Osteocyte (in vitro differentiated cells): ENCODE measurements at regions not wholly inside any gene's neighbourhood (a gene's known extent, or its start where the extent isn't known, plus 50 kb on each side); places are given as distances from the start of the nearest gene placed in this dataset.

ENCODE experiments used
- DNase-seq: peaks from one replicate; pipeline ENCODE4 v3.0.0; 2021; ENCODE audit warnings: mixed read lengths; ENCODE audit not compliant: unreplicated experiment; ENCODE audit errors: extremely low spot score
- H3K27ac Mint-ChIP-seq: one replicate; pipeline ENCODE4 v1.8.0; 2021; ENCODE audit warnings: mild to moderate bottlenecking, mixed read lengths; ENCODE audit not compliant: unreplicated experiment
- H3K27me3 Mint-ChIP-seq: one replicate; pipeline ENCODE4 v1.8.0; 2021; ENCODE audit warnings: mixed read lengths; ENCODE audit not compliant: unreplicated experiment
- H3K36me3 Mint-ChIP-seq: one replicate; pipeline ENCODE4 v1.8.0; 2021; ENCODE audit warnings: mixed read lengths; ENCODE audit not compliant: unreplicated experiment
- H3K4me1 Mint-ChIP-seq: one replicate; pipeline ENCODE4 v1.8.0; 2021; ENCODE audit warnings: mixed read lengths; ENCODE audit not compliant: unreplicated experiment
- H3K4me3 Mint-ChIP-seq: one replicate; pipeline ENCODE4 v1.8.0; 2021; ENCODE audit warnings: mild to moderate bottlenecking, moderate library complexity, mixed read lengths; ENCODE audit not compliant: unreplicated experiment
- H3K9me3 Mint-ChIP-seq: one replicate; pipeline ENCODE4 v1.8.0; 2021; ENCODE audit warnings: mixed read lengths; ENCODE audit not compliant: unreplicated experiment
- TF ChIP-seq, protein P1 (sequence below): fragments of 200-600 bp; sonication (generic); IDR thresholded peaks from 2 replicates; pipeline ENCODE4 v1.5.0; 2021; ENCODE audit warnings: antibody characterized with exemption, mild to moderate bottlenecking, moderate library complexity

DNA sequence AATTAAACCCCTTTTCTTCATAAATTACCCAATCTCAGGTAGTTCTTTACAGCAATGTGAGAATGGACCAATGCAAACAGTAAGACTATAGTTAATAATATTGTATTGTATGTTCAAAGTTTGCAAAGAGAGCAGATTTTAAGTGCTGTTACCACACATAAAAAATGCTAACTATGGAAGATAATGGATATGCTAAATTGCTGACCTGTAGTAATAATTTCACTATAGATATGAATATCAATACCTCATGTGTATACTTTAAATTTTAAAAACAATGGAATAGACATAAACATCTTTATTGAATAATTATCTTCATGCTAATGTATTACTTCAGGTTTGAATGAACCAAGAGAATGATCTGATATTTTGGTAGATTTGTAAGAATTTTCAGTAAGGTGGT lies 552.4 kb upstream of the CHRM3 start:
- no peak overlapping the region for H3K4me3 Mint-ChIP-seq
- DNase-seq, result no peak
- H3K4me1 Mint-ChIP-seq, result no peaks in the 10 kb centered on the region
- TF ChIP-seq, protein P1, sequence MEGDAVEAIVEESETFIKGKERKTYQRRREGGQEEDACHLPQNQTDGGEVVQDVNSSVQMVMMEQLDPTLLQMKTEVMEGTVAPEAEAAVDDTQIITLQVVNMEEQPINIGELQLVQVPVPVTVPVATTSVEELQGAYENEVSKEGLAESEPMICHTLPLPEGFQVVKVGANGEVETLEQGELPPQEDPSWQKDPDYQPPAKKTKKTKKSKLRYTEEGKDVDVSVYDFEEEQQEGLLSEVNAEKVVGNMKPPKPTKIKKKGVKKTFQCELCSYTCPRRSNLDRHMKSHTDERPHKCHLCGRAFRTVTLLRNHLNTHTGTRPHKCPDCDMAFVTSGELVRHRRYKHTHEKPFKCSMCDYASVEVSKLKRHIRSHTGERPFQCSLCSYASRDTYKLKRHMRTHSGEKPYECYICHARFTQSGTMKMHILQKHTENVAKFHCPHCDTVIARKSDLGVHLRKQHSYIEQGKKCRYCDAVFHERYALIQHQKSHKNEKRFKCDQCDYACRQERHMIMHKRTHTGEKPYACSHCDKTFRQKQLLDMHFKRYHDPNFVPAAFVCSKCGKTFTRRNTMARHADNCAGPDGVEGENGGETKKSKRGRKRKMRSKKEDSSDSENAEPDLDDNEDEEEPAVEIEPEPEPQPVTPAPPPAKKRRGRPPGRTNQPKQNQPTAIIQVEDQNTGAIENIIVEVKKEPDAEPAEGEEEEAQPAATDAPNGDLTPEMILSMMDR, result no peak
- H3K36me3 Mint-ChIP-seq, result no peaks in the 10 kb centered on the region
- H3K9me3 Mint-ChIP-seq, result peaks cover 15% of the 10 kb centered on the region
- no peak overlapping the region for H3K27ac Mint-ChIP-seq
- peaks cover 15% of the 10 kb centered on the region for H3K27me3 Mint-ChIP-seq

DNA sequence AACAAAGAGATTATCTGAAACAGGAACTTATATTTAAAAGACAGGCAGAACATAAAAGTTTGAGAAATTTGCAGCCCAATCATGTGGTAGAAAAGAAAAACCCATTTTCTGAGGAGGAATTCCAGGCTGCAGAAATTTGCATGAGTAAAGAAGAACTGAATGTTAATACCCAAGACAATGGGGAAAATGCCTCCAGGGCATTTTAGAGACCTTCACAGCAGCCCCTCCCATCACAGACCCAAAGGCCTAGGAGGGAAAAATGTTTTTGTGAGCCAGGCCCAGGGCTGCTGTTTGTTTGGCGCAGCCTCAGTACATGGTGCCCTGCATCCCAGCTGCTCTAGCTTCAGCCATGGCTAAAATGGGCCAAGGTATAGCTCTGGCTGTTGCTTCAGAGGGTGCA lies 554.3 kb upstream of the CHRM3 start:
- no peak for DNase-seq
- no peak overlapping the region for H3K4me3 Mint-ChIP-seq
- peaks cover 15% of the 10 kb centered on the region for H3K9me3 Mint-ChIP-seq
- TF ChIP-seq, protein P1, result no peak
- H3K4me1 Mint-ChIP-seq, result no peaks in the 10 kb centered on the region
- H3K27me3 Mint-ChIP-seq, result peaks cover 5% of the 10 kb centered on the region
- no peaks in the 10 kb centered on the region for H3K36me3 Mint-ChIP-seq
- no peak overlapping the region for H3K27ac Mint-ChIP-seq

DNA sequence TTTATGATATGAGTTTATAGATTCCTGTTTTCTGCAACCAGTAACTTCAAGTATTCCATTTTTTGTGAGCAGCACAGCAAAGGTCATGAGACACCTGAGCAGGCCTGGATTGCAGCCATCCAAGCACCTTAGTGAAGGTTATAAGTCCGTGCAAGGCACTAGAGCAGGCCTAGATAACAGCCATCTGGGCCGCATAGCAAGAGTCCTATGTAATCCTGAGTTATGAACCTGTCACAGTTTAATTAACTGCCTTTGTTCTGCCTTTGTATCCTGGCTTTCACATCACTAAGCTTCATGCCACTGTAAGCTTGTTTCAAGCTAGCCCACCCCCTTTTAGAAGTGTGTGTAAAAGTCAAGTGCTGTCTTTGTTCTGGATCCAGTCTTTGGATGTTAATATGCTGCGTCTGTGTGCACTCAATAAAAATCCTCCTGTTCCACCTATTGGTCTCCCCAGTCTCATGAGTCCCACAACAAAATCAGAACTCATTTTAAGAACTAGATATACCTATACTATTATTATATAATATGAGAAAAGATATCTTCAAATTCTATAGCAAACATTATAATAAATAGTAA lies 556.2 kb upstream of the CHRM3 start:
- Mint-ChIP-seq H3K36me3 (no peaks in the 10 kb centered on the region), H3K4me1 (no peaks in the 10 kb centered on the region), H3K27ac (no peak overlapping the region), H3K27me3 (no peaks in the 10 kb centered on the region), H3K4me3 (no peak overlapping the region), H3K9me3 (peaks cover 15% of the 10 kb centered on the region)
- no peak for DNase-seq
- TF ChIP-seq, protein P1, result no peak

- TF ChIP-seq, protein P1, result no peak
- no peak overlapping the region for H3K4me3 Mint-ChIP-seq
- no peak for DNase-seq
- no peaks in the 10 kb centered on the region for H3K4me1 Mint-ChIP-seq
- H3K36me3 Mint-ChIP-seq, result no peaks in the 10 kb centered on the region
- H3K27ac Mint-ChIP-seq, result no peak overlapping the region
- H3K27me3 Mint-ChIP-seq, result peaks cover 6% of the 10 kb centered on the region
- peaks cover 18% of the 10 kb centered on the region for H3K9me3 Mint-ChIP-seq
Observed at GRCh38 chr1:238826891-238827290, 559.5 kb upstream of the CHRM3 start.

- no peak for DNase-seq
- peaks cover 6% of the 10 kb centered on the region for H3K9me3 Mint-ChIP-seq
- TF ChIP-seq, protein P1, result no peak
- H3K4me3 Mint-ChIP-seq, result no peak overlapping the region
- no peaks in the 10 kb centered on the region for H3K4me1 Mint-ChIP-seq
- H3K27me3 Mint-ChIP-seq, result peaks cover 8% of the 10 kb centered on the region
- no peak overlapping the region for H3K27ac Mint-ChIP-seq
- H3K36me3 Mint-ChIP-seq, result no peaks in the 10 kb centered on the region
Observed at GRCh38 chr1:238823416-238823815, 563.0 kb upstream of the CHRM3 start.
